ENCODE measurements at regions not wholly inside any gene's neighbourhood (a gene's known extent, or its start where the extent isn't known, plus 50 kb on each side); places are given as distances from the start of the nearest gene placed in this dataset.

DNA sequence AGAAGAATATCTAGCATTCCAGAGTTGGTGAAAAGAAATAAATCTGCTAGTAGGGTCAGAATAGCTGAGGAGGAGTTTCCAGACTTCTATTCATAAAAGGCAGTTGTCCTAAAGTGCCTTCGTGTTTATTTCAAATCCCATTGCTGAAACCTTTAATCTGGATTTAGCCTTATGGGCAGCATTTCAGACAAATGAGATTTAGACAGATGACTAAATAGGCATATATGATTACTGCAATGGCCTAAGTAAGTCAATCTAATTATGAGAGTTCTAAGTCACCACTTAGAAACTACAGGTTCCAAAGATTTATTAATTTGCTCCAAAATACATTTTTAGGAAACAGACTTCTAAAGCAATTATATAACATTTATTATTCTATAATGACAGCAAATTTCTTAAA lies 368.7 kb downstream of the LIG4 start:
- Histone ChIP-seq H3K14ac (ENCODE audit: insufficient read depth, low read length) (no peak overlapping the region), H3K18ac (ENCODE audit: insufficient read length, low read depth, low read length) (no peak overlapping the region), H3K9ac (ENCODE audit: extremely low read depth, insufficient read length, low read length) (no peak overlapping the region), H2BK20ac (ENCODE audit: low read depth, low read length, poor library complexity, severe bottlenecking) (no peak overlapping the region), H3K4ac (ENCODE audit: low read depth, low read length) (no peak overlapping the region), H2BK12ac (ENCODE audit: insufficient read length, low read depth, low read length) (no peak overlapping the region), H4K8ac (replicated peaks; ENCODE audit: insufficient read length, low read depth, low read length) (no peak overlapping the region), H4K91ac (ENCODE audit: insufficient read length, low read depth, low read length) (no peak overlapping the region), H4K20me1 (ENCODE audit: control insufficient read depth, insufficient read depth, insufficient read length) (no peaks in the 10 kb centered on the region), H3K27me3 (ENCODE audit: insufficient read depth, low read length) (no peaks in the 10 kb centered on the region), H3T11ph (ENCODE audit: low read length) (no peak overlapping the region), H2BK120ac (ENCODE audit: low read depth, low read length, poor library complexity, severe bottlenecking) (no peak overlapping the region), H3K4me2 (ENCODE audit: insufficient read depth, insufficient read length, low read length) (no peak overlapping the region), H3K23me2 (ENCODE audit: insufficient read length, low read depth, low read length, poor library complexity, severe bottlenecking) (no peaks in the 10 kb centered on the region), H2BK15ac (ENCODE audit: low read depth, low read length) (no peak overlapping the region), H4K5ac (ENCODE audit: insufficient read length, low read depth, low read length) (no peak overlapping the region), H3K9me3 (ENCODE audit: control insufficient read depth, low read depth, low read length) (no peaks in the 10 kb centered on the region), H2AFZ (ENCODE audit: low read length) (no peak overlapping the region), H2AK5ac (ENCODE audit: insufficient read length, low read length) (no peak overlapping the region), H3K23ac (ENCODE audit: insufficient read length, low read depth, low read length) (no peak overlapping the region), H2BK5ac (ENCODE audit: insufficient read length, low read length) (no peak overlapping the region), H3K27ac (ENCODE audit: insufficient read length, low read depth, low read length) (no peak overlapping the region), H3K79me1 (ENCODE audit: insufficient read depth, low read depth, low read length, poor library complexity, severe bottlenecking) (no peaks in the 10 kb centered on the region), H3K79me2 (ENCODE audit: insufficient read depth, low read length) (no peaks in the 10 kb centered on the region), H3K56ac (ENCODE audit: insufficient read length, low read depth, low read length) (no peak overlapping the region), H3K4me1 (ENCODE audit: insufficient read depth, low read length) (peaks cover 4% of the 10 kb centered on the region; the same call in 1 of the 2 replicates)
- H3K27me3 Mint-ChIP-seq (ENCODE audit: low read depth), result no peaks in the 10 kb centered on the region
- no CpG with 5 or more reads among the region's 1 CpG for WGBS (ENCODE audit: extremely low coverage, insufficient read length, low lambda C conversion rate)
- no peaks in the 10 kb centered on the region for H3K9me3 Mint-ChIP-seq
- no peak overlapping the region; a peak in 1 of 7 replicates for H3K27ac Mint-ChIP-seq
- DNase-seq, result no peak
- H3K36me3 Mint-ChIP-seq (ENCODE audit: insufficient read depth in 1 of 3, low read depth in 3 of 3), result no peaks in the 10 kb centered on the region
- peaks cover 16 to 25% of the 10 kb centered on the region in 2 experiments for H3K4me1 Mint-ChIP-seq
- no peak overlapping the region for H3K4me3 Mint-ChIP-seq
- TF ChIP-seq, protein P1, sequence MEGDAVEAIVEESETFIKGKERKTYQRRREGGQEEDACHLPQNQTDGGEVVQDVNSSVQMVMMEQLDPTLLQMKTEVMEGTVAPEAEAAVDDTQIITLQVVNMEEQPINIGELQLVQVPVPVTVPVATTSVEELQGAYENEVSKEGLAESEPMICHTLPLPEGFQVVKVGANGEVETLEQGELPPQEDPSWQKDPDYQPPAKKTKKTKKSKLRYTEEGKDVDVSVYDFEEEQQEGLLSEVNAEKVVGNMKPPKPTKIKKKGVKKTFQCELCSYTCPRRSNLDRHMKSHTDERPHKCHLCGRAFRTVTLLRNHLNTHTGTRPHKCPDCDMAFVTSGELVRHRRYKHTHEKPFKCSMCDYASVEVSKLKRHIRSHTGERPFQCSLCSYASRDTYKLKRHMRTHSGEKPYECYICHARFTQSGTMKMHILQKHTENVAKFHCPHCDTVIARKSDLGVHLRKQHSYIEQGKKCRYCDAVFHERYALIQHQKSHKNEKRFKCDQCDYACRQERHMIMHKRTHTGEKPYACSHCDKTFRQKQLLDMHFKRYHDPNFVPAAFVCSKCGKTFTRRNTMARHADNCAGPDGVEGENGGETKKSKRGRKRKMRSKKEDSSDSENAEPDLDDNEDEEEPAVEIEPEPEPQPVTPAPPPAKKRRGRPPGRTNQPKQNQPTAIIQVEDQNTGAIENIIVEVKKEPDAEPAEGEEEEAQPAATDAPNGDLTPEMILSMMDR (conservative IDR thresholded peaks at IDR 0.05), result no peak

All from H9 (cell line).